CD4-positive, CD25-positive, alpha-beta regulatory T cell (primary cell): ENCODE measurements at regions not wholly inside any gene's neighbourhood (a gene's known extent, or its start where the extent isn't known, plus 50 kb on each side); places are given as distances from the start of the nearest gene placed in this dataset.
A peak's percentile ranks its signal among the peaks of the same experiment; 100 is the strongest.
"Not testable (repeated sequence)": the region's sequence is repeated elsewhere in the genome, so short reads cannot be mapped to it uniquely, and the experiment has no call there.

Experiments used
- ATAC-seq, 2 donors: fragments of 150-1000 bp; cut with Tn5 transposase; one replicate each; pipeline ENCODE4 v1.10.0; 2021; ENCODE audit warnings: low read depth in 2 of 2, moderate number of reproducible peaks in 2 of 2, moderate library complexity in 1 of 2
- DNase-seq, 3 donors: peaks; one replicate each; pipeline versions ENCODE4 v3.0.0 to v3.0.0-alpha.2; 2012 to 2022; ENCODE audit warnings: mixed read lengths in 1 of 3
- H3K27ac ChIP-seq: one replicate; pipeline ENCODE4 v1.7.0; 2013; ENCODE audit warnings: mild to moderate bottlenecking, low read length; ENCODE audit not compliant: insufficient read depth, poor library complexity, severe bottlenecking
- H3K27me3 ChIP-seq: one replicate; pipeline ENCODE4 v1.7.0; 2013; ENCODE audit warnings: low read length; ENCODE audit not compliant: control insufficient read depth, insufficient read depth
- H3K36me3 ChIP-seq: one replicate; pipeline ENCODE4 v1.7.0; 2013; ENCODE audit warnings: mild to moderate bottlenecking, low read length, moderate library complexity; ENCODE audit not compliant: control insufficient read depth, insufficient read depth
- H3K4me1 ChIP-seq: 2 replicates; pipeline ENCODE4 v1.7.0; 2013; ENCODE audit warnings: mild to moderate bottlenecking, low read length; ENCODE audit not compliant: insufficient read depth, control insufficient read depth, poor library complexity, severe bottlenecking
- H3K4me3 ChIP-seq: one replicate; pipeline ENCODE4 v1.7.0; 2013; ENCODE audit warnings: low read depth, mild to moderate bottlenecking, low read length, moderate library complexity
- H3K9me3 ChIP-seq, 2 experiments: 1 replicate in 1 of 2; 2 replicates in 1 of 2; pipeline ENCODE4 v1.7.0; 2013; ENCODE audit warnings: low read length in 2 of 2, mild to moderate bottlenecking in 1 of 2, moderate library complexity in 1 of 2; ENCODE audit not compliant: control insufficient read depth in 2 of 2
- H3K27ac Mint-ChIP-seq, 3 donors: one replicate each; pipeline ENCODE4 v1.8.0; 2020 to 2022; ENCODE audit warnings: mild to moderate bottlenecking in 3 of 3, mixed read lengths in 3 of 3, moderate library complexity in 2 of 3
- H3K27me3 Mint-ChIP-seq: one replicate; pipeline ENCODE4 v1.8.0; 2022; ENCODE audit warnings: mild to moderate bottlenecking, mixed read lengths
- H3K36me3 Mint-ChIP-seq: one replicate; pipeline ENCODE4 v1.8.0; 2020; ENCODE audit warnings: mixed read lengths
- H3K4me1 Mint-ChIP-seq, 4 donors: one replicate each; pipeline ENCODE4 v1.8.0; 2020 to 2022; ENCODE audit warnings: mixed read lengths in 4 of 4, mild to moderate bottlenecking in 1 of 4
- H3K4me3 Mint-ChIP-seq, 4 donors: one replicate each; pipeline ENCODE4 v1.8.0; 2020 to 2022; ENCODE audit warnings: mild to moderate bottlenecking in 4 of 4, mixed read lengths in 4 of 4, moderate library complexity in 3 of 4
- H3K9me3 Mint-ChIP-seq, 7 donors: one replicate each; pipeline ENCODE4 v1.8.0; 2020 to 2022; ENCODE audit warnings: mixed read lengths in 7 of 7, mild to moderate bottlenecking in 3 of 7, moderate library complexity in 2 of 7

DNA sequence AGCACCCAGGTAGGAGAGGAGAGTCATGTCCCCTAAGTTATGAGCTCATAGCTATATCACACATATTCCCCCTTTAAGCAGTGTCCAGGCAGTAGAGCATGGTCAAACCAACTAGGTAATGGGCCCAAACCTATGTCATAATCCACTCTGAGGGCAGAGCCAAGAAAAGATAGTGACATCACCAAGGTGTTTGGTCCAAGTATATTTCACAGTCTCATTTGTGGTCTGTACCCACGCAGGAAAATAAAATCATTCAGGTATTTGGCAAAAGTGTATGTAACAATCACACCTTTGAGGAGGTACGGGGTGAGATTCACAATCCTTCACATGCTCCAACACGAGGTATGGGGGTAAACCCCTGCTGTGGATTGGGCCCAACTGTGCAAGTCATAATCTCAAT is 2112.8 kb downstream of the TP53TG3F start:
- no peaks in the 10 kb centered on the region for H3K27me3 Mint-ChIP-seq
- peaks cover 2 to 32% of the 10 kb centered on the region in 2 experiments for H3K9me3 ChIP-seq

DNA sequence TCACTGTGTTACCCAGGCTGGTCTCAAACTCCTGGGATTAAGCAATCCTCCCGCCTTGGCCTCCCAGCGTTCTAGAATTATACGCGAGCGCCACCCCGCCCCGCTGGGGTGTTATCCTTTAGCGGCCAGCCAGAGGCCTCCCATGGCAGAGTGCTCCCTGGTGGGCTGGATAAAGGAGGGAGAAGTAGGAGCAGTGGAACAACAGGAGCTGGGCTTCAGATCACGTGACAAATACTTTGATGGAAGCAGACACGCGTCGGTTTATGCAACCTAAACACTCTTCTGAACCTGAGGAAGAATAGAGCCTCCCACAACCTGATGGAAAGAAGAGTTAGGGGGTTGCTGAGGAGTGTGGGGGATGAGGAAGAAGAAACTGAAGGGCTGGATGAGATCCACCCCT is 2114.0 kb downstream of the TP53TG3F start:
- peaks cover 2 to 29% of the 10 kb centered on the region in 2 experiments for H3K9me3 ChIP-seq
- Mint-ChIP-seq H3K27me3 (no peaks in the 10 kb centered on the region), H3K27ac (no peak overlapping the region), H3K4me3 (no peak overlapping the region), H3K4me1 (no peaks in the 10 kb centered on the region), H3K36me3 (no peaks in the 10 kb centered on the region), H3K9me3 (peaks cover 0 to 59% (median 14%) of the 10 kb centered on the region in 7 donors)
- no peaks in the 10 kb centered on the region for H3K4me1 ChIP-seq
- H3K27me3 ChIP-seq: no peaks in the 10 kb centered on the region
- H3K36me3 ChIP-seq: no peaks in the 10 kb centered on the region
- no peak overlapping the region for H3K27ac ChIP-seq
- H3K4me3 ChIP-seq: no peak overlapping the region
- DNase-seq (no peak), ATAC-seq (no peak)

More for the DNA sequence above, 2112.8 kb downstream of the TP53TG3F start:
- Histone ChIP-seq H3K36me3 (no peaks in the 10 kb centered on the region), H3K4me3 (no peak overlapping the region), H3K27me3 (no peaks in the 10 kb centered on the region), H3K27ac (no peak overlapping the region), H3K4me1 (no peaks in the 10 kb centered on the region)
- ATAC-seq: no peak
- Mint-ChIP-seq H3K4me3 (peak overlapping the region in 1 of 4 donors; percentile 7), H3K4me1 (no peaks in the 10 kb centered on the region), H3K27ac (no peak overlapping the region), H3K36me3 (no peaks in the 10 kb centered on the region), H3K9me3 (peaks cover 0 to 58% (median 12%) of the 10 kb centered on the region in 7 donors)
- DNase-seq: no peak

DNA sequence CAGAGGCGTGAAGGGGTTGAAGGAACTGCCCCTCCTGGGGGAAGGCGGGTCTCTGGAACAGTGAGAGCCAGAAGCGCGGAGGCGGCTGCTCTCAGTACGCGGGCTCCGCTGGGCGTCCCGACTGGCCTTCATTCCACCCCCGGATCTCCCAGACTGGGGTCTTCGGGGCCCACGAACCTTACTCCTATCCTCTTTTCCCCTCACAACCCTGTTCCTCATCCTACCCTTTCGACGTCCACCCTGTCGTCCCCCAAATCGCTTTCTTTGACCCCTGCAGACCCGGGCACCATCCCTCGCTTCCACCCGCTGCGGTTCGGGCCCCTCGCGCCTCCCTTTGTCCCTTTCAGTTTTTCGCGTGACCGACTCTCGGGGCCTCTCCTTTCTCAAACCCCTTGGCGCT is 2114.6 kb downstream of the TP53TG3F start:
- Mint-ChIP-seq H3K4me1 (no peaks in the 10 kb centered on the region), H3K4me3 (no peak overlapping the region), H3K9me3 (peaks cover 0 to 63% (median 18%) of the 10 kb centered on the region in 7 donors), H3K27ac (no peak overlapping the region), H3K27me3 (no peaks in the 10 kb centered on the region), H3K36me3 (no peaks in the 10 kb centered on the region)
- Histone ChIP-seq H3K27ac (no peak overlapping the region), H3K36me3 (no peaks in the 10 kb centered on the region), H3K27me3 (no peaks in the 10 kb centered on the region), H3K4me3 (no peak overlapping the region), H3K4me1 (no peaks in the 10 kb centered on the region), H3K9me3 (peaks cover 4 to 36% of the 10 kb centered on the region in 2 experiments)
- DNase-seq: no peak
- no peak for ATAC-seq

DNA sequence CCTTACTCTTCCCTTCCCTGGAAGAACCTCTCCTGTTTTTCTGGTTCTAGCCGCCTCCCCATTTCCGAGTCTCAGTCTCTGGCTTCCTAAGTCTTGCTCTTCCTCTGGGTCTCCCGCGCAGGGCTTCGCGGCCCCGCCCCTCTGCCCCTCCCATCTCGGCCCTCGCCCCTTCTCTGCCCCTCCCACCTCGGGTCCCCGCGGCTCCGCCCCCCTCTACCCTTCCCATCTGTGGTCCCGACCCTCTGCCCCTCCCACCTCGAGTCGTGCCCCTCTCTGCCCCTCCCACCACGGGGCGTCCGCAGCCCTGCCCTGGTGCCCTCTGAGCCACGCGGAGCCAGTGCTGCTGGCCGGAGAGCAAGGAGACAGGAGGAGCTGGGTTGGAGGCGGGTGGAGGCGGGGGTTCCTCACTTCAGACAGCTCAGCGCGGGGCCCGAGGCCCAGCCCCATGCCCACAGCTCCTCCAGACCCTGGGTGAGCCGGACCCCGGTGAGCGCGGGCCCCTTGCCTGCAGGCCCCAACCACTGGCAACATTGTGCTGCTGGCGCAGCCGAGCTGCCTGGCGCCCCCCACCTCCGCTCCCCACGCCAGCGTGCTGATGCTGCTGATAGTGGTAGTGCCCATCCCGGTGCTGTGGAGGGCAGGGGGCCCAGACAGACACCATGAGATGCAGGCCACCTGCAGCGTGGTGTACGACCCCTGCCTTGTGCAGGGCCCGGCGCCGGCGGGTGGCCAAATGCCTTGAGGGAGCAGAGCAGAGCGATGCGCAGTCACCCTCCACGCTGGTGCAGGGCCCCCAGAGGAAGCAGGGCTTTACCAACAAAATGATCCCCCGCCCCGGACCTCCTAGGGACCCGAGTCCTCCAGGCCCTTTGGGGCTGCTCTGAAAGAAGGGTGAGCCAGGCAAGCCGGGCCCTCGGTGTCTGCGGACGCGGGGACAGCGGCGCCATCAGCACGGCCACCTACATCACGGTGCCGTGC is 2115.3 kb downstream of the TP53TG3F start:
- DNase-seq: no peak
- peaks cover 4 to 41% of the 10 kb centered on the region in 2 experiments for H3K9me3 ChIP-seq
- no peaks in the 10 kb centered on the region for H3K4me1 ChIP-seq
- H3K27me3 ChIP-seq: no peaks in the 10 kb centered on the region
- no peak overlapping the region for H3K4me3 ChIP-seq
- H3K27ac ChIP-seq: no peak overlapping the region
- Mint-ChIP-seq H3K9me3 (peaks cover 0 to 62% (median 18%) of the 10 kb centered on the region in 7 donors), H3K4me1 (no peaks in the 10 kb centered on the region), H3K36me3 (no peaks in the 10 kb centered on the region), H3K4me3 (no peak overlapping the region), H3K27ac (no peak overlapping the region), H3K27me3 (no peaks in the 10 kb centered on the region)
- H3K36me3 ChIP-seq: no peaks in the 10 kb centered on the region
- no peak for ATAC-seq

DNA sequence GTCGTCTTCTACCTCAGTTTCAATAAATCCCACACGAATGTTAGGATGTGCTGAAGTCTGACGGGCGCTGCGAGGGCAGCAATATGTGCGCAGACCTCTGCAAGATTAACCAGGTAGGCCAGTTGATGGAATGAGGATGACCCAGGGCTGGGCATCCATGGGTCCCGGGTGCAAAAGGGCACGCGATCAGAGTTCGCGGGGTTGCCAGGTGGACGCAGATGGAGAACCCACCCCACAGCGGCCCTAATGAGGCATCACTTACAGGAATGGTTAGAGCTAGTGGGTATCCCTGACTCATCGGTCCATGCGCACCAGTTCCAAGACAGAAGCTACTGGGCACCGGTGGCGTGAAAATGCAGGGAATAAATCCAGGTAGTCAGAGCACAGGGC is 2116.0 kb downstream of the TP53TG3F start:
- H3K36me3 ChIP-seq: no peaks in the 10 kb centered on the region
- H3K27ac ChIP-seq: no peak overlapping the region
- DNase-seq (no peak), ATAC-seq (no peak)
- Mint-ChIP-seq H3K27ac (no peak overlapping the region), H3K4me1 (no peaks in the 10 kb centered on the region), H3K36me3 (no peaks in the 10 kb centered on the region), H3K9me3 (peaks cover 0 to 63% (median 18%) of the 10 kb centered on the region in 7 donors), H3K27me3 (no peaks in the 10 kb centered on the region), H3K4me3 (no peak overlapping the region)
- no peak overlapping the region for H3K4me3 ChIP-seq
- H3K9me3 ChIP-seq: peaks cover 7 to 46% of the 10 kb centered on the region in 2 experiments
- no peaks in the 10 kb centered on the region for H3K27me3 ChIP-seq
- H3K4me1 ChIP-seq: no peaks in the 10 kb centered on the region

DNA sequence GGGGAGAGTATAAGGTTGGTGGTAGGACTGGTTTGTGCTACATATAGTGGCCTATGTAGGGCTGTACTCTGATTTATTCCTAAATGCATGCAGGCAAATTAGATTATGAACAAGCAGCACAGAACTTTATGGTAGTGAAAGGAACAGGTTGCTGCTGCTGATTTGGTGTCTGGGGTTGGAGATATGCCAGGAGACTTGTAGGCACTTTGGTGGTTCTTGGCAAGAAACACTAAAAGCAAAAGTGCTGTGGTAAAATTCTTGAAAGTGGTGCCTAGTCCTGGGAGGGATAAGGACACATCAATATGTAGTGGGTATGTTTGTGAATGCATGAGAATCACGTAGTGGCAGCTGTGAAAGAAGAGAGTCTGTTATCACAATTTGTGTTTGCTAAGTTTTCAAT is 2126.0 kb downstream of the TP53TG3F start:
- ATAC-seq (no peak), DNase-seq (no peak)
- Mint-ChIP-seq H3K36me3 (no peaks in the 10 kb centered on the region), H3K27me3 (no peaks in the 10 kb centered on the region), H3K4me1 (no peaks in the 10 kb centered on the region), H3K9me3 (peaks cover 4 to 27% (median 9%) of the 10 kb centered on the region in 7 donors), H3K27ac (no peak overlapping the region), H3K4me3 (no peak overlapping the region)
- H3K36me3 ChIP-seq: no peaks in the 10 kb centered on the region
- no peak overlapping the region for H3K4me3 ChIP-seq
- H3K27me3 ChIP-seq: no peaks in the 10 kb centered on the region
- H3K4me1 ChIP-seq: no peaks in the 10 kb centered on the region
- peaks cover 13 to 15% of the 10 kb centered on the region in 2 experiments for H3K9me3 ChIP-seq
- no peak overlapping the region for H3K27ac ChIP-seq

DNA sequence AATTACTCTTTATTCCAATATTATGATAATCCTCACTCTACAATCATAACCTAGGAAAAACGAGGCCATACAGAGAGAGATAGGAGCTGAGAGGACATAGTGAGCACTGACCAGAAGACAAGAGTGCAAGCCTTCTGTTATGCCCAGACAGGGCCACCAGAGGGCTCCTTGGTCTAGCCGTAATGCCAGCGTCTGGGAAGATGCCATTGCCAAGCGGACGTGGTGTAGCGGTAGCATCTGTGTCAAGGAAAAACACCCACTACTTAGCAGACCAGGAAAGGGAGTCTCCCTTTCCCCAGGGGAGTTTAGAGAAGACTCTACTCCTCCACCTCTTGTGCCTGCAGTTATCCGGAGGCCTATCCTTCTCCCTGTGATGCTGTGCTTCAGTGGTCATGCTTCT is 2131.5 kb downstream of the TP53TG3F start:
- not testable (repeated sequence) for ATAC-seq, DNase-seq, H3K4me3 ChIP-seq, H3K27me3 Mint-ChIP-seq, H3K27me3 ChIP-seq, H3K36me3 Mint-ChIP-seq, H3K27ac ChIP-seq, H3K36me3 ChIP-seq, H3K27ac Mint-ChIP-seq, H3K4me3 Mint-ChIP-seq, H3K4me1 Mint-ChIP-seq, H3K4me1 ChIP-seq
- peaks cover 10 to 14% of the 10 kb centered on the region in 2 experiments for H3K9me3 ChIP-seq
- peaks cover 2 to 28% (median 6%) of the 10 kb centered on the region in 7 donors for H3K9me3 Mint-ChIP-seq

DNA sequence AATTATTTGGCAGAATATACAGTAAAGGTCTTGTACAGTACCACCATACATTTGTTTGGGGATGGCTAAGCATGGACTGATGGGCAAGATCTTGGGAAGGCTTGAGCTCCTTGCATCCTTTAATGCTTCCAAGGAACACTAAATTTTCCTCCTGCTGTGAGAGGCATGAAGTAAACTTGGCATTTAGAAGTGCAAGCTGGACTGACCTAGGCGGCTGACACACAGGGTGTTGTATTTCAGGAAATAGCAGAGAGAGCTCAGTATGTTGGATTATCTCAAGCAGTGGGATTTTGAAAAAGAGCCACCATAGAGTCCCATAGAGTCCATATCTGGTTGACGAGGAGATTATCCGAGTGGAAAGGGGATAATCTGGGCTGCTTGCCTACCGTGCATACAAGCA is 2137.1 kb downstream of the TP53TG3F start:
- Mint-ChIP-seq H3K36me3 (no peaks in the 10 kb centered on the region), H3K4me1 (no peaks in the 10 kb centered on the region), H3K27ac (no peak overlapping the region), H3K9me3 (peaks cover 0 to 34% (median 10%) of the 10 kb centered on the region in 7 donors), H3K27me3 (no peaks in the 10 kb centered on the region), H3K4me3 (no peak overlapping the region)
- peaks cover 4 to 19% of the 10 kb centered on the region in 2 experiments for H3K9me3 ChIP-seq
- no peak overlapping the region for H3K27ac ChIP-seq
- ATAC-seq (no peak), DNase-seq (no peak)
- no peaks in the 10 kb centered on the region for H3K27me3 ChIP-seq
- H3K4me1 ChIP-seq: no peaks in the 10 kb centered on the region
- no peaks in the 10 kb centered on the region for H3K36me3 ChIP-seq
- no peak overlapping the region for H3K4me3 ChIP-seq
